Neural progenitor cell (in vitro differentiated cells): ENCODE measurements at regions not wholly inside any gene's neighbourhood (a gene's known extent, or its start where the extent isn't known, plus 50 kb on each side); places are given as distances from the start of the nearest gene placed in this dataset.

Experiments
- DNase-seq: peaks from one replicate; pipeline ENCODE4 v3.0.0-alpha.2; 2016; ENCODE audit warnings: low spot score
- H2AFZ ChIP-seq: fragments of 200-600 bp; sonication (generic); replicated peaks from 2 replicates; pipeline ENCODE4 v1.6.1; 2016; ENCODE audit warnings: antibody characterized with exemption
- H3F3A ChIP-seq: fragments of 200-600 bp; sonication (generic); 2 replicates; pipeline ENCODE4 v1.6.1; 2016; ENCODE audit warnings: antibody characterized with exemption, low read depth
- H3K27ac ChIP-seq: fragments of 200-600 bp; sonication (generic); 2 replicates; pipeline ENCODE4 v1.5.1; 2016; ENCODE audit warnings: mild to moderate bottlenecking
- H3K27me3 ChIP-seq: fragments of 200-600 bp; sonication (generic); 2 replicates; pipeline ENCODE4 v1.6.1; 2016; ENCODE audit warnings: mild to moderate bottlenecking, moderate library complexity
- H3K36me3 ChIP-seq: fragments of 200-600 bp; sonication (generic); 2 replicates; pipeline ENCODE4 v1.5.1; 2016
- H3K4me1 ChIP-seq: fragments of 200-600 bp; sonication (generic); 2 replicates; pipeline ENCODE4 v1.6.1; 2016; ENCODE audit warnings: mixed run types
- H3K4me2 ChIP-seq: fragments of 200-600 bp; sonication (generic); 2 replicates; pipeline ENCODE4 v1.6.1; 2016
- H3K4me3 ChIP-seq: fragments of 200-600 bp; sonication (generic); 2 replicates; pipeline ENCODE4 v1.5.1; 2016
- H3K79me2 ChIP-seq: fragments of 200-600 bp; sonication (generic); 2 replicates; pipeline ENCODE4 v1.6.1; 2016; ENCODE audit warnings: low read depth
- H3K9ac ChIP-seq: fragments of 200-600 bp; sonication (generic); 2 replicates; pipeline ENCODE4 v1.6.1; 2016
- H3K9me3 ChIP-seq: fragments of 200-600 bp; sonication (generic); 2 replicates; pipeline ENCODE4 v1.5.1; 2016; ENCODE audit warnings: low read depth
- H4K20me1 ChIP-seq: fragments of 200-600 bp; sonication (generic); 2 replicates; pipeline ENCODE4 v1.6.1; 2016; ENCODE audit warnings: low read depth
- H3K27ac Mint-ChIP-seq: 3 replicates; pipeline ENCODE4 v1.8.0; 2021; ENCODE audit warnings: mixed read lengths
- H3K27me3 Mint-ChIP-seq: 2 replicates; pipeline ENCODE4 v1.8.0; 2022; ENCODE audit warnings: low read depth, mild to moderate bottlenecking, inconsistent platforms, moderate library complexity, mixed read lengths; ENCODE audit not compliant: insufficient read depth
- H3K36me3 Mint-ChIP-seq: 3 replicates; pipeline ENCODE4 v1.8.0; 2021; ENCODE audit warnings: mixed read lengths
- H3K4me1 Mint-ChIP-seq: 3 replicates; pipeline ENCODE4 v1.8.0; 2021; ENCODE audit warnings: mixed read lengths
- H3K4me3 Mint-ChIP-seq: 3 replicates; pipeline ENCODE4 v1.8.0; 2021; ENCODE audit warnings: mild to moderate bottlenecking, moderate library complexity, mixed read lengths
- H3K9me3 Mint-ChIP-seq: 3 replicates; pipeline ENCODE4 v1.8.0; 2020; ENCODE audit warnings: mixed read lengths
- EZH2 ChIP-seq: fragments of 200-600 bp; sonication (generic); IDR thresholded peaks from 2 replicates; pipeline ENCODE4 v1.6.1; 2017; ENCODE audit warnings: antibody characterized with exemption, mild to moderate bottlenecking, moderate library complexity
- EZH2phosphoT487 ChIP-seq: fragments of 200-600 bp; sonication (generic); IDR thresholded peaks from 2 replicates; pipeline ENCODE4 v1.6.1; 2017; ENCODE audit warnings: antibody characterized with exemption
- TF ChIP-seq, protein P1 (sequence below): fragments of 200-600 bp; sonication (generic); IDR thresholded peaks from 2 replicates; pipeline ENCODE4 v1.5.1; 2017; ENCODE audit warnings: antibody characterized with exemption, mild to moderate bottlenecking

DNA sequence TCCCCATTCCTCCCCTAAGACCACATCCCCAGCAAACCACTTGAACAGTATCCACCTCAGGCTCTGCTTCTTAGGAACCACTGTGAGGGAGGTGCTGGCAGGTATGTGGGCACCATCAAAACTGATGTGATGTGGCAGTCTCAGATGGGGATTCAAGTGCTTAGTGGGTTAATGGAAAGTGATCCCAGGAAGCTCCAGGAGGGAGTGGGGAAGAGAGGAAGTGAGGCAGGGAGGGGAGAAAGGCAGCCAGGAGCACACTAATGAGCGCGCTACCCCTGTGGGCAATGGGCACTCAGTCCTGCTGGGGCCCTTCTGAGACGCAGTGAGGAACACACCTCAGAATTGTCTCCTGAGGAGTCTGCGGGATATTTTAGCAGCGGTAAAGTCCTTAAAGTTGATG is 263.1 kb upstream of the MOCS1 start:
- TF ChIP-seq EZH2 (no peak), EZH2phosphoT487 (no peak)
- TF ChIP-seq, protein P1, sequence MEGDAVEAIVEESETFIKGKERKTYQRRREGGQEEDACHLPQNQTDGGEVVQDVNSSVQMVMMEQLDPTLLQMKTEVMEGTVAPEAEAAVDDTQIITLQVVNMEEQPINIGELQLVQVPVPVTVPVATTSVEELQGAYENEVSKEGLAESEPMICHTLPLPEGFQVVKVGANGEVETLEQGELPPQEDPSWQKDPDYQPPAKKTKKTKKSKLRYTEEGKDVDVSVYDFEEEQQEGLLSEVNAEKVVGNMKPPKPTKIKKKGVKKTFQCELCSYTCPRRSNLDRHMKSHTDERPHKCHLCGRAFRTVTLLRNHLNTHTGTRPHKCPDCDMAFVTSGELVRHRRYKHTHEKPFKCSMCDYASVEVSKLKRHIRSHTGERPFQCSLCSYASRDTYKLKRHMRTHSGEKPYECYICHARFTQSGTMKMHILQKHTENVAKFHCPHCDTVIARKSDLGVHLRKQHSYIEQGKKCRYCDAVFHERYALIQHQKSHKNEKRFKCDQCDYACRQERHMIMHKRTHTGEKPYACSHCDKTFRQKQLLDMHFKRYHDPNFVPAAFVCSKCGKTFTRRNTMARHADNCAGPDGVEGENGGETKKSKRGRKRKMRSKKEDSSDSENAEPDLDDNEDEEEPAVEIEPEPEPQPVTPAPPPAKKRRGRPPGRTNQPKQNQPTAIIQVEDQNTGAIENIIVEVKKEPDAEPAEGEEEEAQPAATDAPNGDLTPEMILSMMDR: no peak
- Mint-ChIP-seq H3K27me3 (peaks cover 2% of the 10 kb centered on the region), H3K36me3 (no peaks in the 10 kb centered on the region), H3K27ac (no peak overlapping the region), H3K4me3 (no peak overlapping the region), H3K9me3 (peaks cover 22% of the 10 kb centered on the region), H3K4me1 (no peaks in the 10 kb centered on the region)
- no peaks in the 10 kb centered on the region for H3K79me2 ChIP-seq
- H3K9ac ChIP-seq: no peak overlapping the region
- no peaks in the 10 kb centered on the region for H3F3A ChIP-seq
- no peak overlapping the region for H3K27ac ChIP-seq
- H3K4me3 ChIP-seq: no peak overlapping the region
- H3K27me3 ChIP-seq: no peaks in the 10 kb centered on the region
- peaks cover 6% of the 10 kb centered on the region for H3K9me3 ChIP-seq
- H3K36me3 ChIP-seq: no peaks in the 10 kb centered on the region
- H3K4me2 ChIP-seq: no peak overlapping the region
- peaks cover 7% of the 10 kb centered on the region for H3K4me1 ChIP-seq
- no peak overlapping the region for H2AFZ ChIP-seq
- H4K20me1 ChIP-seq: no peaks in the 10 kb centered on the region
- DNase-seq: no peak

DNA sequence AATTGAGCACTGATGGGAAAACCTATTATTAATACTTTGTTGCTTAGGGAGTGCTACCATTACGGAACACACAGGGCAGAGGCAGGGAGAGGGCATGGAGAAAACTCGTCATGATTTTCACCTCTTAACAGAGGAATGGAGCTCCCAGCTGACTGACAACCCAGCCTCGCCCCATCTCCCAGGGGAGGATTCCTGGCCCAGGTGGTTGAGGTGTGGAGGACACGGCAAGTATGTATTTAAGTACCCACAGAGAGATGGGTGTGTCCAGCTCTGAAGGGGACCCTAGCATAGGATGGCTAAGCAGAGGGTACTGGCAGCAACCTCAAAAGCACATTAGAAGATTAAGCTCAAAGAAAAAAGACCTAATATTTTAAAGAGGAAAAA is 261.9 kb upstream of the MOCS1 start:
- no peak overlapping the region for H3K27ac ChIP-seq
- no peaks in the 10 kb centered on the region for H3K27me3 ChIP-seq
- no peaks in the 10 kb centered on the region for H3K79me2 ChIP-seq
- Mint-ChIP-seq H3K27ac (no peak overlapping the region), H3K36me3 (no peaks in the 10 kb centered on the region), H3K4me1 (no peaks in the 10 kb centered on the region), H3K9me3 (peaks cover 11% of the 10 kb centered on the region), H3K27me3 (peaks cover 2% of the 10 kb centered on the region), H3K4me3 (no peak overlapping the region)
- H3K4me2 ChIP-seq: no peak overlapping the region
- no peak for DNase-seq
- H3K4me1 ChIP-seq: peaks cover 7% of the 10 kb centered on the region
- H3K36me3 ChIP-seq: no peaks in the 10 kb centered on the region
- H3K9me3 ChIP-seq: no peaks in the 10 kb centered on the region
- no peak overlapping the region for H3K4me3 ChIP-seq
- H3K9ac ChIP-seq: no peak overlapping the region
- no peak for TF ChIP-seq EZH2phosphoT487
- H2AFZ ChIP-seq: no peak overlapping the region
- no peaks in the 10 kb centered on the region for H4K20me1 ChIP-seq
- no peaks in the 10 kb centered on the region for H3F3A ChIP-seq

DNA sequence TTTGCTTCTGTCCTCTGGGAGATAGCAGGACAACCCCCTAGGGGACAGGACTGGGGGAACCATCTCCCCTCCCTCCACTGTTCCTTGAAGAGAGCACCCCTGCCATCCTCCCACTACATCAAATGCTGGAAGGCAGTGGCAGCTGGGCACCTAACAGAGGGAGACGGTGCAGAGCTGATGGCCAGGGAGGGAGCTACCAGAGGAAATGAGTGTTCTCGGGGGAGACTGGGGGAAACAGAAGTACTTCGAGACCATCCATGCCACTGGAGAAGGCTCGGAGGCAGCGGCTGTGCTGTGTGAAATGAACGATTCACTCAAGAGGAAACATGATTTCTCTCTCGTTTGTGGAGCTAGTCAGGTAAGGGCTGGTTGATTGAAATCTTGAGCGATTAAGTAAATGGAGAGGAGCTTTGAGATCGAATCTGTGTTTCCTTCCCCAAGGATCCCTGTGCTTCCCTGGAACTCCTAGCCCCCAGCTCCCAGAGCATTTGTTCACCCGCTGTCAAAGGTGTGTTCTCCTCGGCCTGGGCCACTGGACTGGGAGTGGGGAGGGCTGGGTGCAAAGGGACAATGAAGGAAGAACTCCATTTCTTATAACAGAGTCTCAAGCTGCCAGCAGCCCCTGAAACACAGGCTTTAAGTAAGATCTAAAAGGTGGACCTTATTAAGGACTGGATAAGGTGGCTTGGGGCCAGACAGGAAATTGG is 261.3 kb upstream of the MOCS1 start:
- Mint-ChIP-seq H3K9me3 (peaks cover 7% of the 10 kb centered on the region), H3K27ac (no peak overlapping the region), H3K27me3 (peaks cover 2% of the 10 kb centered on the region), H3K4me3 (no peak overlapping the region), H3K4me1 (no peaks in the 10 kb centered on the region), H3K36me3 (no peaks in the 10 kb centered on the region)
- Histone ChIP-seq H2AFZ (no peak overlapping the region), H3K27ac (no peak overlapping the region), H3K9ac (no peak overlapping the region), H3K79me2 (no peaks in the 10 kb centered on the region), H3K36me3 (no peaks in the 10 kb centered on the region), H3K9me3 (no peaks in the 10 kb centered on the region), H3K4me2 (no peak overlapping the region), H3K4me3 (no peak overlapping the region), H3F3A (no peaks in the 10 kb centered on the region), H3K4me1 (peaks cover 10% of the 10 kb centered on the region), H4K20me1 (no peaks in the 10 kb centered on the region), H3K27me3 (no peaks in the 10 kb centered on the region)
- TF ChIP-seq EZH2 (no peak), EZH2phosphoT487 (no peak)
- TF ChIP-seq, protein P1: no peak
- DNase-seq: no peak

DNA sequence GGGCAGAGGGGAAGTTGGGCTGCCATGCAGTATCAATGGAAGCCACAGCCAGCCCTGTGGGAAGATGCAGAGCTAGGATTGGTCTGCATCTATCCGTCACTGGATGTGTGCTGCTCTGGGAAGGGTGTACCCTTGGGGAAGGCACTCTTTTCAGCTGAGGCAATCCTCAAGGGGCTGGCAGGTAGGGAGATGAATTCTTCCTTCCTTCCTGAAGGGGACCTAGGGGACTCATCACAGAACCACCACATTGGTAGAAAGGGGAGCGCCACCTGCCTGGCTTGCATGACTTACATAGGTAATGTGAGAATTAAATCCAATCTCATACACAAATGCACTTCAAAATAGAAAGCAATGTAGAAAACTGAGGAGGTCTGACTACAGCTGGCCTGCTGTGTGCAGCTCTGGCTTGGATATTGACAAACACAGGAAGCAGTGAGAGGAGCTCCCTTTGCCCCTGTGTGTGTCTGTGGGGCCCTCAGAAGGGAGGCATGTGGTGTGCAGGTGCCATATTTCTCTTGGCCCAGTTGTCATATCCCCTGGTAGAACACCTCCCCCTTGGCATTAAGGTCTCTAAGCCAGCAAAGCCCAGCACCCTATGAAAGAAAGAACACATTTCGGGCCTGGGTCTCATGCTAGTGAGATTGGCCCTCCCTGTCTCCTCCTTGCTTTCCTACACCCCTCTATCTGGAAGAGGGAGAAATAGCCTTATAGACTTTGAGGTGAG is 260.3 kb upstream of the MOCS1 start:
- no peak overlapping the region for H3K27ac Mint-ChIP-seq
- Histone ChIP-seq H4K20me1 (no peaks in the 10 kb centered on the region), H3F3A (no peaks in the 10 kb centered on the region), H3K4me1 (peaks cover 17% of the 10 kb centered on the region), H3K4me3 (no peak overlapping the region), H3K27ac (no peak overlapping the region), H3K36me3 (no peaks in the 10 kb centered on the region), H3K9ac (no peak overlapping the region), H3K4me2 (no peak overlapping the region), H2AFZ (no peak overlapping the region), H3K27me3 (no peaks in the 10 kb centered on the region), H3K9me3 (no peaks in the 10 kb centered on the region), H3K79me2 (no peaks in the 10 kb centered on the region)
- no peak for DNase-seq
- TF ChIP-seq, protein P1: no peak
- TF ChIP-seq EZH2 (no peak), EZH2phosphoT487 (no peak)
- no peaks in the 10 kb centered on the region for H3K4me1 Mint-ChIP-seq
- H3K9me3 Mint-ChIP-seq: peaks cover 3% of the 10 kb centered on the region
- no peak overlapping the region for H3K4me3 Mint-ChIP-seq
- no peaks in the 10 kb centered on the region for H3K36me3 Mint-ChIP-seq
- peaks cover 2% of the 10 kb centered on the region for H3K27me3 Mint-ChIP-seq
